Loucy (cell line): ENCODE measurements at regions not wholly inside any gene's neighbourhood (a gene's known extent, or its start where the extent isn't known, plus 50 kb on each side); places are given as distances from the start of the nearest gene placed in this dataset.

Experiments used
- EZH2phosphoT487 ChIP-seq: fragments of 200-600 bp; IDR thresholded peaks from 2 replicates; pipeline ENCODE4 v1.6.1; 2018; ENCODE audit warnings: antibody characterized with exemption, mild to moderate bottlenecking, moderate library complexity, borderline replicate concordance
- TF ChIP-seq, protein P1 (sequence below): fragments of 200-600 bp; sonication (generic); conservative IDR thresholded peaks from 2 replicates; pipeline ENCODE4 v1.5.1; 2014; ENCODE audit warnings: mild to moderate bottlenecking, antibody characterized with exemption, low read length

DNA sequence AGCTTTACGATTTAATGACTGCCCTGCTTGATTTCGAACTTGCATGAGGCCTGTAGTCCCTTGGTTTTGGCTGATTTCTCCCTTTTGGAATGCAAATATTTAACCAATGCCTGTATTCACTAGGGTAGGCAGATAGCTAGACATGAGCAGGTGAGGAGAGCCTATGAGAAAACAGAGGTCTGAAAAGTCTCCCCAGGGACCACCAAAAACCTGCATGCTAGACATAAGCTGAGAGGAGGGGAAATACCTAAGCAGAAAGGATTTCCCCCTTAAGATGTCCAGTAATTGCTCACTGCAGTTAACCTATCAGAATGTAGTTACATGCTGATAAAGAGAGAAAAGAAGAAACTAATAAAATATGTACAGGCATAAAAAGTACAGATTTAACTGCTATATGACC lies 667.4 kb upstream of the SEMA6A start:
- TF ChIP-seq, protein P1, sequence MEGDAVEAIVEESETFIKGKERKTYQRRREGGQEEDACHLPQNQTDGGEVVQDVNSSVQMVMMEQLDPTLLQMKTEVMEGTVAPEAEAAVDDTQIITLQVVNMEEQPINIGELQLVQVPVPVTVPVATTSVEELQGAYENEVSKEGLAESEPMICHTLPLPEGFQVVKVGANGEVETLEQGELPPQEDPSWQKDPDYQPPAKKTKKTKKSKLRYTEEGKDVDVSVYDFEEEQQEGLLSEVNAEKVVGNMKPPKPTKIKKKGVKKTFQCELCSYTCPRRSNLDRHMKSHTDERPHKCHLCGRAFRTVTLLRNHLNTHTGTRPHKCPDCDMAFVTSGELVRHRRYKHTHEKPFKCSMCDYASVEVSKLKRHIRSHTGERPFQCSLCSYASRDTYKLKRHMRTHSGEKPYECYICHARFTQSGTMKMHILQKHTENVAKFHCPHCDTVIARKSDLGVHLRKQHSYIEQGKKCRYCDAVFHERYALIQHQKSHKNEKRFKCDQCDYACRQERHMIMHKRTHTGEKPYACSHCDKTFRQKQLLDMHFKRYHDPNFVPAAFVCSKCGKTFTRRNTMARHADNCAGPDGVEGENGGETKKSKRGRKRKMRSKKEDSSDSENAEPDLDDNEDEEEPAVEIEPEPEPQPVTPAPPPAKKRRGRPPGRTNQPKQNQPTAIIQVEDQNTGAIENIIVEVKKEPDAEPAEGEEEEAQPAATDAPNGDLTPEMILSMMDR = no peak
- no peak for TF ChIP-seq EZH2phosphoT487
